OCI-LY3 (cell line): ENCODE measurements at regions not wholly inside any gene's neighbourhood (a gene's known extent, or its start where the extent isn't known, plus 50 kb on each side); places are given as distances from the start of the nearest gene placed in this dataset.

ENCODE experiments used
- H2AFZ ChIP-seq: fragments of 200-600, 300-600 bp; shearing (Covaris generic); 2 replicates; pipeline ENCODE4 v1.6.0; 2014; ENCODE audit warnings: antibody characterized with exemption, low read depth, low read length
- H3K27ac ChIP-seq: fragments of 200-600, 300-600 bp; sonication (generic); 2 replicates; pipeline ENCODE4 v1.5.1; 2014; ENCODE audit warnings: mild to moderate bottlenecking, low read length, moderate library complexity, mixed read lengths
- H3K27me3 ChIP-seq: fragments of 200-600, 300-600 bp; sonication (generic); 2 replicates; pipeline ENCODE4 v1.6.1; 2014; ENCODE audit warnings: low read depth, low read length, mixed read lengths
- H3K36me3 ChIP-seq: fragments of 200-600, 300-600 bp; sonication (generic); replicated peaks from 2 replicates; pipeline ENCODE3; 2014; ENCODE audit warnings: low read depth, low read length, mixed read lengths
- H3K4me1 ChIP-seq: fragments of 300-600, 200-600 bp; sonication (generic); 2 replicates; pipeline ENCODE4 v1.6.1; 2014; ENCODE audit warnings: low read length, mixed read lengths
- H3K4me2 ChIP-seq: fragments of 200-600, 300-600 bp; sonication (generic); 2 replicates; pipeline ENCODE4 v1.6.1; 2014; ENCODE audit warnings: low read length, mixed read lengths
- H3K4me3 ChIP-seq: fragments of 300-600, 200-600 bp; sonication (generic); 2 replicates; pipeline ENCODE4 v1.5.1; 2014; ENCODE audit warnings: antibody characterized with exemption, mild to moderate bottlenecking, low read length, moderate library complexity
- H3K79me2 ChIP-seq: fragments of 300-600, 200-600 bp; shearing (Covaris generic); 2 replicates; pipeline ENCODE4 v1.6.1; 2014; ENCODE audit warnings: mild to moderate bottlenecking, low read length, mixed read lengths
- H3K9ac ChIP-seq: fragments of 300-600, 200-600 bp; shearing (Covaris generic); 2 replicates; pipeline ENCODE4 v1.6.0; 2014; ENCODE audit warnings: mild to moderate bottlenecking, low read length, moderate library complexity
- H3K9me3 ChIP-seq: fragments of 200-600, 300-600 bp; shearing (Covaris generic); 2 replicates; pipeline ENCODE4 v1.6.1; 2014; ENCODE audit warnings: low read length, mixed read lengths; ENCODE audit not compliant: insufficient read depth
- H4K20me1 ChIP-seq: fragments of 200-600, 300-600 bp; sonication (generic); 2 replicates; pipeline ENCODE4 v1.6.1; 2016; ENCODE audit warnings: low read length, mixed read lengths; ENCODE audit not compliant: insufficient read depth
- EZH2phosphoT487 ChIP-seq: fragments of 200-600 bp; shearing (Covaris generic); IDR thresholded peaks from 2 replicates; pipeline ENCODE4 v1.6.1; 2018; ENCODE audit warnings: antibody characterized with exemption, mixed run types, low read depth
- TF ChIP-seq, protein P1 (sequence below): fragments of 200-600, 300-600 bp; sonication (generic); IDR thresholded peaks from 2 replicates; pipeline ENCODE4 v1.5.1; 2014; ENCODE audit warnings: antibody characterized with exemption, low read length, low read depth

DNA sequence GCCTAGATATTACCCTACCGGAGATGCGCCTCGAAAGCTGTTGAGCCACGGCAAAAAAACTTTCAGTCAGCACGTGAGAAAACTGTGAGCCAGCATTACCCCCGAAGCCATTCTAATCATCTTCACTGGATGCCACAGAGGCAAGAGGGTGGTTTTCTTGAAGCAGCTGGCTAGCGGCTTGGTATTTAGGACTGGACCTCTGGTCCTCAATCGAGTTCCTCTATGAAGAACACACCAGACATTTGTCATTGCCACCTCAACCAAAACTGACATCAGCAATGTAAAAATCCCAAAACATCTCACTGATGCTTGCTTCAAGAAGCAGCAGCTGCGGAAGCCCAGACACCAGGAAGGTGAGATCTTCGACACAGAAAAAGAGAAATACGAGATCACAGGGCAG is 52.8 kb upstream of the SLC66A3 start:
- H3K27me3 ChIP-seq = no peaks in the 10 kb centered on the region
- no peaks in the 10 kb centered on the region for H3K9me3 ChIP-seq
- no peak overlapping the region for H3K4me3 ChIP-seq
- peak overlapping the region; percentile 77; the same call in 1 of the 2 replicates for H3K9ac ChIP-seq
- peaks cover 24% of the 10 kb centered on the region for H3K79me2 ChIP-seq
- H2AFZ ChIP-seq = no peak overlapping the region
- no peak for TF ChIP-seq EZH2phosphoT487
- TF ChIP-seq, protein P1, sequence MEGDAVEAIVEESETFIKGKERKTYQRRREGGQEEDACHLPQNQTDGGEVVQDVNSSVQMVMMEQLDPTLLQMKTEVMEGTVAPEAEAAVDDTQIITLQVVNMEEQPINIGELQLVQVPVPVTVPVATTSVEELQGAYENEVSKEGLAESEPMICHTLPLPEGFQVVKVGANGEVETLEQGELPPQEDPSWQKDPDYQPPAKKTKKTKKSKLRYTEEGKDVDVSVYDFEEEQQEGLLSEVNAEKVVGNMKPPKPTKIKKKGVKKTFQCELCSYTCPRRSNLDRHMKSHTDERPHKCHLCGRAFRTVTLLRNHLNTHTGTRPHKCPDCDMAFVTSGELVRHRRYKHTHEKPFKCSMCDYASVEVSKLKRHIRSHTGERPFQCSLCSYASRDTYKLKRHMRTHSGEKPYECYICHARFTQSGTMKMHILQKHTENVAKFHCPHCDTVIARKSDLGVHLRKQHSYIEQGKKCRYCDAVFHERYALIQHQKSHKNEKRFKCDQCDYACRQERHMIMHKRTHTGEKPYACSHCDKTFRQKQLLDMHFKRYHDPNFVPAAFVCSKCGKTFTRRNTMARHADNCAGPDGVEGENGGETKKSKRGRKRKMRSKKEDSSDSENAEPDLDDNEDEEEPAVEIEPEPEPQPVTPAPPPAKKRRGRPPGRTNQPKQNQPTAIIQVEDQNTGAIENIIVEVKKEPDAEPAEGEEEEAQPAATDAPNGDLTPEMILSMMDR = no peak
- no peaks in the 10 kb centered on the region for H4K20me1 ChIP-seq
- H3K4me1 ChIP-seq = peaks cover 80% of the 10 kb centered on the region
- H3K36me3 ChIP-seq = peaks cover 39% of the 10 kb centered on the region
- peak overlapping the region; percentile 96 for H3K27ac ChIP-seq
- peak overlapping the region; percentile 56; the same call in 1 of the 2 replicates for H3K4me2 ChIP-seq

DNA sequence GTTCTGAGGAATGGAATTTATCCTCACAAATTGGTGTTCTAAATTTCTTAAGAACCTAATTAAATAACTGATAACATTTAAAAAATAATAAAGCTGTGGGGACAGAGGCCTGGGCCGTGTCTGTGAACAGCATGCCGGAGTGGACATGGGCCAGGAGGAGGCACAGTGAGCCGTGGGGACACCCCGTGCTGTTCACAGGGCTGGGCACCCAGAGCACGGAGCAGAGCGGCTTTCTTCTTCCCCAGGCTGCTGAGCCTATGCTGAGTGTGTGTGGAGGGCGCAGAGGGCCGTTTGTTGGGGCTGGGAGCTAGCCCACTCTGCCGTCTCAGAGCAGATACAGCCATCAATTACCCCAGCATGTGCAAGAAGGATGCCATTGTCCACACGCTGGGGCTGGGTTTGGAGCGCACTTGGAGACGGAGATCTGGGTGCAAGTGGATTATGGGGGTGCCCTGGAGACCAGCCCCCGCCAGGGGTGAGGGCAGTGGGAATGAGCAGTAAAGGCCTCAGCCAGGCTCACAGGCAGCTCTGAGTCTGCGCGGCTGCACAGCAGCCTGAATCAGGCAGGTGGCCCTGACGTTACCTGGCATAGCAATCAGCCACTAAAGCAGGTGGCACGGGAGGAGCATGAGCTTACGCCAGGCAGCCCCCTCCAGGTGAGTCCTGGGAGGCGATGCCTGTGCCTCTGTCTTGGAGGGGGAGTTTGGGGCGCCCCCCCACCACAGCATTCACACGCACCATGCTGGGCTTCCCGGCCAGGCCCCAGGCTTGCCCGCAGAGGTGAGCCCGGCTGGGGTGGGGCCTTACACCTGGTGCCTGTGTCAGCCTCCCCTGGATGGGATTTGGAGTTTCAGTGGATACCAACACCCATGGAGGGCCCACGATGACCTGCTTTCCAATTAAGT is 52.1 kb upstream of the SLC66A3 start:
- Histone ChIP-seq H3K4me2 (peak overlapping the region; percentile 56), H3K9me3 (no peaks in the 10 kb centered on the region), H3K4me3 (peak overlapping the region; percentile 12), H3K4me1 (peaks cover 86% of the 10 kb centered on the region), H3K36me3 (peaks cover 46% of the 10 kb centered on the region), H3K27ac (peak overlapping the region; percentile 96), H3K79me2 (peaks cover 31% of the 10 kb centered on the region), H4K20me1 (no peaks in the 10 kb centered on the region), H3K9ac (peak overlapping the region; percentile 77), H2AFZ (no peak overlapping the region; the same call in 1 of the 2 replicates), H3K27me3 (no peaks in the 10 kb centered on the region)
- TF ChIP-seq, protein P1 = no peak
- no peak for TF ChIP-seq EZH2phosphoT487

GRCh38 chr2:11103984-11104793 is 51.1 kb upstream of the SLC66A3 start:
- Histone ChIP-seq H3K4me3 (peak overlapping the region; percentile 38), H3K27me3 (no peaks in the 10 kb centered on the region), H3K4me2 (peak overlapping the region; percentile 56), H3K4me1 (peaks cover 86% of the 10 kb centered on the region), H3K9ac (peak overlapping the region; percentile 87), H3K79me2 (peaks cover 35% of the 10 kb centered on the region), H2AFZ (no peak overlapping the region), H3K9me3 (no peaks in the 10 kb centered on the region), H3K27ac (peak overlapping the region; percentile 96), H3K36me3 (peaks cover 48% of the 10 kb centered on the region), H4K20me1 (no peaks in the 10 kb centered on the region)
- no peak for TF ChIP-seq EZH2phosphoT487
- TF ChIP-seq, protein P1 = no peak
